T1000 (cell line): ENCODE measurements at regions not wholly inside any gene's neighbourhood (a gene's known extent, or its start where the extent isn't known, plus 50 kb on each side); places are given as distances from the start of the nearest gene placed in this dataset.

ENCODE experiments used
- DNase-seq: peaks from one replicate; lab custom pipeline; 2025; ENCODE audit warnings: mixed read lengths; lab: John Stamatoyannopoulos, UW

DNA sequence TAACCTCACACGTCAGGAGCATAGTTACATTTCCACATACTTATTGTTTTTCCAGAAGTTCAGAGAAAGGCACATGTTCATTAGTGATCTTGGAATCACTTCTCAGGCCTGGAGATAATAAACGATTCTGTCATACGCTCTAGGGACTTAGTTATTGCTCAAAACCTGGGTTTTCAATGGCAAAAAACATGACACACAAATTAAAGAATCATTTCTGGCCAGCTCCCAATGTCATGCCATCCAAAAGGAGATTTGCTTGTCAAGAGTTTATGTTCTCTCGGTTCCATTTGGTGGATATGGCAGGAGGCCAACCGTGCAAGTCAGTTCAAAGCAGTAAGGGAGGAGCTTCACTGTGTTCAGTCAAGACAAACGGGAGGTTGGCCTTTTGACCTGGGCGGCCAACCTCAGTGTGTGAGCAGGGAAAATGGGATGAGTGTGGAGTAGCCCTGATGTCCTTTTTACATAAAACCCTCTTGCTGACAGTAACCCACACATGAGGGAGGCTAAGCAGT is 123.4 kb downstream of the NXNL2 start:
- no peak for DNase-seq

- DNase-seq = no peak
These were observed 124.1 kb downstream of the NXNL2 start for GRCh38 chr9:88659126-88659525.

DNA sequence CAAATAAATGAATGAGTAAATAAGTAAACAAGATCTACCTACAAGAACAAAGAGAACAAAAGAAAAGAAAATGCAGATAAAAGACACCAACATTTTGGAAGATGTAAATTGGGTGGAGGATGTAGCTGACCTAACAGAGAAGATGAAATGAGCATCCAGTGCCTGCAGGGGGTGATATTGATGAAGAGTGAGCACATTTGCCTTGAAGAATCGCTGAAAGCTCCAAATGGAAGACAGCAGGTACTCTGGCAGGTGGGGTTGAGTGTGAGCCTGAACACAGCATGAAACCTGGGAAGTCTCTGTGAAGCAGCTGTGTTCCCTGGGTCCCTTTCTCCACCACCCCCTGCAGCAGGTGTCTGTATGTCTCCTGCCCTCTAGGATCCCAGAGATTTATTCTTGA is 125.6 kb downstream of the NXNL2 start:
- DNase-seq = no peak

- no peak for DNase-seq
These were observed 126.8 kb downstream of the NXNL2 start for GRCh38 chr9:88661759-88662158.

GRCh38 chr9:88663771-88664419 is 128.9 kb downstream of the NXNL2 start:
- no peak for DNase-seq

DNA sequence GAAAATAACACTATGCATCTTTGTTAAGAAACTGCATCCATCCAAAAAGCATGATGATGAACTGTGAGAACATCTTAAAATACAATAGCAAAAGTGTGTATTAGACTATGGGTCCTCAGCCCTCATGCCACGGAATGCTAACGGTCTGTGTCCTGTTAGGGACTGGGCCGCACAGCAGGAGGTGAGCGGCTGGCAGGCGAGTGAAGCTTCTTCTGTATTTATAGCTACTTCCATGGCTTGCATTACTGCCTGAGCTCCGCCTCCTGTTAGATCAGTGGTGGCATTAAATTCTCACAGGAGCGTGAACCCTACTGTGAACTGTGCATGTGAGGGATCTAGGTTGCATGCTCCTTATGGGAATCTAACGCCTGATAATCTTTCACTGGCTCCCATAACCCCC is 129.8 kb downstream of the NXNL2 start:
- DNase-seq = no peak

GRCh38 chr9:88672874-88673689 is 138.1 kb downstream of the NXNL2 start:
- no peak for DNase-seq

DNA sequence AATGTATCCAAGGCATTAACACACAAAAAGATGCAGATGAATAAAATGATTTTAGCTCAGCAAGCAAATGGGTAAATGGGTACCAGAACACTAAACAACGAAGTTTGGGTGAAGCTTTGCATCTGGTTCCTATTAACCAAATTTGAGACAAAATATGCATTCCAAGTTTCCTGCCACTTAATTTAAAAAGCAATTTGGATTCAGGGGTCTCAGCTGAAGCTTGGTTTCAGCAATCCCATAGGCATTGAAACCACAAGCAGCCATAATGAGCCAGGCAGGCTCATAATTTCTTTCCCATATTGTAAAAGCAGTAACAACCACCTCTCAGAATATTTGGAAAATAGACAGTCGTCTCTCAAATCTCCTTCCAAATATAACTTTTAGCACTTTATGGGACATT is 138.9 kb downstream of the NXNL2 start:
- no peak for DNase-seq

GRCh38 chr9:88676644-88677043 is 141.7 kb downstream of the NXNL2 start:
- DNase-seq = no peak

DNA sequence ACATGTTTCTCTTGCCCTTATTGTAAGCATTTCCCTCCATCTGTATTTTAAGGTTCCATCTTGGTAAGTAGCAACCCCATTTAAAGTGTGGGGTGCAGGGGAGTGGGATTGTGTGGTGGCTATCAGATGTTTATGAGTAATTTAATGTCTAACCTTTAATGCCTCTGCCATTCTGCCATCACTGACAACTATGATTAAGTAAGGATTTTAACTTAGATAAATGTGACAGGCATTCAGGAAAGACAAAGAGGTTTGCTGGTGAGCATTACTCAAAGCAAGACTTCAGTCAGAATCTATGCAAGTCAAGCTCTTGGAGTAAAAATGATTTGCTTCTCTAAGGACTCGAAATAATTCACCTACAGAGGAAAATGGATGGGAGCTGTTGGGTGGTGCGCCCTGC is 143.0 kb downstream of the NXNL2 start:
- no peak for DNase-seq

GRCh38 chr9:88678431-88678830 is 143.5 kb downstream of the NXNL2 start:
- no peak for DNase-seq

DNA sequence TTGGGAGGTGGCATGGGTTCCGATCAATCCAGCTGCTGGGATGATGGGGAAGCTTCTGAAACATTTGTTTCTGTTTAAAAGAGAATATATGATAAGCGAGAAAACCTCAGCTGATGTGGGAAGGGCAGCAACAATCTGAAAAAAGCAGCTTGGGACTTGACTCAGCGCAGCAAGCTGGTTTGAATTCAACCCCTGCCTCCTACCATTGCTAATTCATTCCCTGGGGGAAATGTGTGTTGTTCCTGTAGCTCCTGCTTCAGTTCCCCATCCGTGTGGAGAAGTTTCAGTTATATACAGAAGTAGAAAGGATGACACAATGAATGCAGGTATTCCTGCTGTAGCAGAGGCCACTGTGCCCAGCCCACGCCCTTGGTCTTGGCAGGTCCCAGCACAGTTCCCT is 145.1 kb downstream of the NXNL2 start:
- no peak for DNase-seq

DNA sequence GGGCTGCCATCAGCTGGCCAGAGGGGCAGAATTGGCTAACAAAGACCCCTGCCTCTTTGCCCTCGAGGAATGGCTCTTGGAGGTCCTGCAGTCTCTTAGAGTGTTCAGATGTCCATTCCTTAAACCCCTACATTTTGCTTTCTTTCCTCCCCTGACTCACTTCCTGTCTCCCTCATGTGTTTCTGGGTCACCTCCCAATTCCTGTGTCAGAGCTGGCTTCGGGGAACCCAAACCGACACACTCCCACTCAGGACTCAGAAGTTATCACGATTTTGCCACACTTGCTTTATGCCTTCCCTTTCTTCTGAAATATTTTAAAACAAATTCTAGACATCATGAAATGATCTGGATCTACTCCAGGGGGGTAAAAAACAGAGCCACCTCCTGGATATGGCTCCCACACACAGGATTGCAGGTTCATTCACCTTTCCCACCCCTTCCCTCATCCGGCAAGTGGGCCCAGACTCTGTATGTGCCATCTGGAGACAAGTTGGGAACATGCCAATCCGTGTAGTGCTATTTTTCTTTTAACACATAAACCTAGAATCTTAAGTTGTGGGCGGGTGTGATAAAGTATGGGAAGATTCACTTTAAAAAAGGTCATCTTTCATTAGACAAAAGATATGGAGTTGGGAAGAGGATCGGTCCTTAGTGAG is 145.7 kb downstream of the NXNL2 start:
- no peak for DNase-seq

DNA sequence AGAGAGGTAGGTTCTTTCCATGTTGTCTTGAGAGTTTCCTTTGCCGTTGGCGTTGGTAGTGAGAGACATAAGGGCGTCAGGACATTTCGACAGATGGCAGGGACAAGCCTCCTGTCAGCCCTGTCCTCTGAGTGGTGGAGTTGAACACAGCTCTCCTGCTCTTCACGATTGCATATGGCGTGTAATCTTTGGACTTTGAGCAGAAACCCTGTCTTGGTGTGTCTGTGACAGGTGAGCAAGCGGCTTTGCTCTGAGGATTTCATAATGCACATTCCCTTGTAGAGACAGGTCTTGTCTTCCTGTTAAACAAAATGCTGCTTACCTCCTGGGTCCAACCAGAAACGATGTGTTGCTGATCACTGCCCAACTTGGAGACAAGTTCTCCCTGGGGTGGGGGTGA is 146.5 kb downstream of the NXNL2 start:
- DNase-seq = no peak

DNA sequence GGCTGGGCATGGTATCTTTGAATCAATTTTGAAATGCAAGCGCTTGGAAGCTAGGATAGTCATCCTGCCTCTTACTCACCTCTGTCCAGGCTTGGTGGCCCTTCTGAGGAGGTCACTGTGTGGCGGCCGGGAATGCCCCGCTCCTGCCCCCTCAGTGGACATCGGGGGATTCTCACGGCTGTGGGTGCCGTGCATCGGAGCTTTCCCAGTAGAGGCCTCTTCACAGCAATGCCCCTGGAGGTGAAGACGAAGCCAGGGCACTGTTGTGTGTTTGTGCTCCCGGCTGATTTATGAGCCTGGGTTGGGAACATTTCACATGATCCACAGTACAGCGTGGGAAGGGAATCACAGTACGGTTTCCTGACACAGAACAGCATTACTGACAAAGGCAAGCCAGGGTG is 147.5 kb downstream of the NXNL2 start:
- no peak for DNase-seq

DNA sequence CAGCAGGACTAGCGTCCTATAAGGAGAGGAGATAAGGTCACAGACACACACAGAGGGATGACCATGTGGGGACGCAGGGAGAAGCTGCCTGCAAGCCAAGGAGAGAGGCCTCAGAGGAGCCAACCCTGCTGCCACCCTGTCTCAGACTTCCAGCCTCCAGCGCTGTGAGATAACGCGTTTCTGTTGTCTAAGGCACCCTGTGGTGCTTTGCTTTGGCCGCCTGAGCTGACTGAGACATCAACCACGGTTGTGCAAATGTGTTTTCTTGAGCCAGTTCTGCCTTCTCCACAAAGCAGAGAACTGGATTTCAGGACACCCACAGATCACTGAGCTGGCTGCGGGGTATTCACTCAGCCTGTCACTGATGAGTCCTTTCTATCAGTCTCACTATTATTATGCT is 149.1 kb downstream of the NXNL2 start:
- DNase-seq = no peak

DNA sequence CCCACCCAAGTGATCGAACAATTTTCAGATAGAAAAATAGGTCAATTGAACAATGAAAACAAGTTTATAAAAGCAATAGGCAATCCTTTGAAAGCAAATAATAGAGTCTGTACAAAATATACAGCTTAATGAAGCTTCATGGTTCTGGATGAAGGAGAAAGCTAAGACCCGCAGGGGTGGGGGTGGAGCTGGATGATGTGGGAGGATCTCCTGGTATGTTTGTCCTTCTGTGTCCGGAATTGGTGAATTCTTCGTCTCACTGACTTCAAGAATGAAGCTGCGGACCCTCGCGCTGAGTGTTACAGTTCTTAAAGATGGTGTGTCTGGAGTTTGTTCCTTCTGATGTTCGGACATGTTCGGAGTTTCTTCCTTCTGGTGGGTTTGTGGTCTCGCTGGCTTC is 149.9 kb downstream of the NXNL2 start:
- no peak for DNase-seq

DNA sequence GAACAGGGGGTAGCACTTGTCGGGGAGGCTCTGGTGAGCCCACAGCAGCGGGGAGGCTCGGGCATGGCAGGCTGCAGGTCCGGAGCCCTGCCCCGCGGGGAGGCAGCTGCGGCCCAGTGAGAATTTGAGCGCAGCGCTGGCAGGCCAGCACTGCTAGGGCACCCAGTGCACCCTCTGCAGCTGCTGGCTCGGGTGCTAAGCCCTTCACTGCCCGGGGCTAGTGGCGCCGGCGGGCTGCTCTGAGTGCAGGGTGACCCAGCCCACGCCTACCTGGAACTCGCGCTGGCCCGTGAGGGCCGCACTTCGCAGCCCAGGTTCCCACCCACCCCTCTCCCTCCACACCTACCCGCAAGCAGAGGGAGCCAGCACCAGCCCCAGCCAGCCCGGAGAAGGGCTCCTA is 151.0 kb downstream of the NXNL2 start:
- no peak for DNase-seq

DNA sequence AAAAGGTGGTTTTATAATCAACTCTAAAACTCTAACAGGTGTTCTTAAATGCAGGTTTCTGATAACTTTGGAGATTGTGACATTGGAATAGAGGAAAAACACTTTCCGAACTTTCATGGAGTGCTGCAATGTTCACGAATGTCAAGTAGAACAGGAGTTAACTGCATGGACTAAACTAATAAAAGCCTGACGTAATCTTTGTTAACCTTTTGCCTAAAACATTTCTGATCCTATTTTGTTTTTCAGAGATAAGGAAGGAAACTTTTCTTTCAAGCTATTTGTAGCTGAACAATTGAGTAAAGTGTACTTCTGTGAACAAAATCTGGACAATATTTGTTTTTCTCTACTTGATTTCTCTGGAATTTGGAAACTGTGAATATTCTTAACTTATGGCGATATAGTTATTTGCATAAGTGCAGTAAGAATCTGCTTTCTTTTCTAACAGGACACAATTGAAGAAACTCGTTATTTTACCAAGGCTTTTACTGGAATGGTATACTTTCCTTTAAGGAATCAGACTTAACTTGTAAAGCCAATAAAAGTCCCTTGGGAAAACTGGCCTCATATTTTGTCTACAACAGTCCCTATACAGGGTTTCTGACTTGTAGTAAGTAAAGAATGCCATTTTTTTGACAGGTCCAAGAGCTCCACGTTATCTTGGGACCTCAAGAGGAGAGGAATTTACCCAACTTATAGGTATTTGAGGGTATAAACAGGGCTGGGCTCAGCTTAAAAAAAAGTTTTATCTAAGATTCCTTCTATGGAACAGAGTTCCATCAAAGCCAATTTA is 154.7 kb downstream of the NXNL2 start:
- no peak for DNase-seq

DNA sequence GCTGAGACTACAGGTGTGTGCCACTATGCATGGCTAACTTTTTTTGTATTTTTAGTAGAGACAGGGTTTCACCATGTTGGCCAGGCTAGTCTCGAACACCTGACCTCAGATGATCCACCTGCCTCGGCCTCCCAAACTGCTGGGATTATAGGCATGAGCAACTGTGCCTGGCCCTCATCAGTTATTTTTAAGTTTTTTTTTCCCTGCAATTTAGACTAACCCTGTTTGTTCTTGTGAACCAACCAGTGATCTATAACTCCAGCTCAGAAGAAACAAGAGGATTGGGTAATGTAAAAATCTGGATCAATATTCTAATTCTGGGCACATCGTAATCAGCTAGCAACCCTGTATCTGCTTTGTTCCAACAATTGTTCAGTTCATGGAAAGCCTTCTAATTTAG is 155.7 kb downstream of the NXNL2 start:
- no peak for DNase-seq

DNA sequence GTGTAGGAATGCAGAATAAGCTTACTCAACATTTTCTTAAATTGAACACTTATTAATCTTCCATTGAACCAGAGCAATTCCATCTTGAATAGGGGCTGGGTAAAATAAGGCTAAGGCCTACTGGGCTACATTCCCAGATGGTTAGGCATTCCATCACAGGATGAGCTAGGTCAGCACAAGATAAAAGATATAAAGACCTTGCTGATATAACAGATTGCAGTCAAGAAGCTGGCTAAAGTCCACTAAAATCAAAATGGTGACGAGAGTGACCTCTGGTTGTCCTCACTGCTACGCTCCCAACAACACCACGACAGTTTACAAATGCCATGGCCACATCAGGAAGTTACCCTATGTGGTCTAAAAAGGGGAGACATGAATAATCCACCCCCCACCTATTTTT is 156.1 kb downstream of the NXNL2 start:
- DNase-seq = no peak

GRCh38 chr9:88691811-88692210 is 156.8 kb downstream of the NXNL2 start:
- no peak for DNase-seq
